CD14-positive monocyte (primary cell): ENCODE measurements at regions not wholly inside any gene's neighbourhood (a gene's known extent, or its start where the extent isn't known, plus 50 kb on each side); places are given as distances from the start of the nearest gene placed in this dataset.

Experiments used
- DNase-seq, 3 donors: peaks; one replicate each; pipeline ENCODE4 v3.0.0-alpha.2; 2011 to 2022
- H2AFZ ChIP-seq: 2 replicates; pipeline ENCODE4 v1.6.0; 2012; ENCODE audit warnings: mild to moderate bottlenecking, low read depth, low read length, inconsistent platforms; ENCODE audit not compliant: insufficient read depth, poor library complexity, severe bottlenecking
- H3K27ac ChIP-seq, 2 donors: 1 replicate in 1 of 2; 2 replicates in 1 of 2; pipeline ENCODE4 v1.5.1; 2012 to 2013; ENCODE audit warnings: low read length in 2 of 2, control low read depth in 1 of 2, inconsistent platforms in 1 of 2, low read depth in 1 of 2, mild to moderate bottlenecking in 1 of 2
- H3K27me3 ChIP-seq, 2 donors: one replicate each; pipeline versions ENCODE4 v1.6.0 to v1.6.1; 2011 to 2013; ENCODE audit warnings: low read length in 2 of 2; ENCODE audit not compliant: control insufficient read depth in 2 of 2, insufficient read depth in 2 of 2
- H3K36me3 ChIP-seq, 2 donors: replicated peaks in 1 of 2; 1 replicate in 1 of 2; 2 replicates in 1 of 2; pipeline versions ENCODE4 v1.5.1 to v1.6.1; 2012 to 2013; ENCODE audit warnings: low read length in 2 of 2, control low read depth in 1 of 2, inconsistent platforms in 1 of 2, mild to moderate bottlenecking in 1 of 2; ENCODE audit not compliant: insufficient read depth in 2 of 2, control insufficient read depth in 1 of 2
- H3K4me1 ChIP-seq, 2 donors: 1 replicate in 1 of 2; 2 replicates in 1 of 2; pipeline versions ENCODE4 v1.5.1 to v1.6.1; 2012 to 2013; ENCODE audit warnings: low read length in 2 of 2, control low read depth in 1 of 2, inconsistent platforms in 1 of 2, mild to moderate bottlenecking in 1 of 2, moderate library complexity in 1 of 2; ENCODE audit not compliant: insufficient read depth in 2 of 2, control insufficient read depth in 1 of 2
- H3K4me2 ChIP-seq: replicated peaks from 2 replicates; pipeline ENCODE3; 2012; ENCODE audit warnings: low read length, moderate library complexity, mild to moderate bottlenecking; ENCODE audit not compliant: poor library complexity, severe bottlenecking; ENCODE audit errors: extremely low read depth
- H3K4me3 ChIP-seq, 3 experiments: fragments of 200-600 bp in 1 of 3; sonication (generic) in 1 of 3; replicated peaks in 1 of 3; 1 replicate in 2 of 3; 2 replicates in 1 of 3; pipeline ENCODE4 v1.5.1; 2011 to 2013; ENCODE audit warnings: low read length in 3 of 3, mild to moderate bottlenecking in 3 of 3, control low read depth in 2 of 3, low read depth in 2 of 3, inconsistent platforms in 1 of 3, moderate library complexity in 1 of 3
- H3K79me2 ChIP-seq: 2 replicates; pipeline ENCODE4 v1.6.0; 2012; ENCODE audit warnings: mild to moderate bottlenecking, control low read depth, inconsistent platforms, low read length, moderate library complexity; ENCODE audit not compliant: insufficient read depth
- H3K9ac ChIP-seq: 2 replicates; pipeline ENCODE4 v1.6.0; 2017; ENCODE audit warnings: low read length, mild to moderate bottlenecking; ENCODE audit not compliant: insufficient read depth, poor library complexity, severe bottlenecking
- H3K9me3 ChIP-seq, 2 donors: replicated peaks in 1 of 2; 1 replicate in 1 of 2; 2 replicates in 1 of 2; pipeline versions ENCODE4 v1.5.1 to v1.6.1; 2012 to 2013; ENCODE audit warnings: low read length in 2 of 2, control low read depth in 1 of 2; ENCODE audit not compliant: control insufficient read depth in 1 of 2, insufficient read depth in 1 of 2
- H4K20me1 ChIP-seq: 2 replicates; pipeline ENCODE4 v1.6.0; 2012; ENCODE audit warnings: mild to moderate bottlenecking, low read length, control low read depth, moderate library complexity; ENCODE audit not compliant: insufficient read depth
- H3K27ac Mint-ChIP-seq, 7 donors: one replicate each; pipeline ENCODE4 v1.8.0; 2020; ENCODE audit warnings: mild to moderate bottlenecking in 7 of 7, mixed read lengths in 7 of 7, moderate library complexity in 6 of 7, inconsistent platforms in 2 of 7
- H3K27me3 Mint-ChIP-seq, 3 donors: one replicate each; pipeline ENCODE4 v1.8.0; 2021 to 2022; ENCODE audit warnings: low read depth in 3 of 3, mild to moderate bottlenecking in 3 of 3, mixed read lengths in 3 of 3, moderate library complexity in 3 of 3, inconsistent platforms in 1 of 3
- H3K36me3 Mint-ChIP-seq, 2 donors: one replicate each; pipeline ENCODE4 v1.8.0; 2020; ENCODE audit warnings: mixed read lengths in 2 of 2, inconsistent platforms in 1 of 2, mild to moderate bottlenecking in 1 of 2
- H3K4me1 Mint-ChIP-seq: one replicate; pipeline ENCODE4 v1.8.0; 2020; ENCODE audit warnings: mild to moderate bottlenecking, mixed read lengths
- H3K4me3 Mint-ChIP-seq, 2 donors: one replicate each; pipeline ENCODE4 v1.8.0; 2020; ENCODE audit warnings: mild to moderate bottlenecking in 2 of 2, mixed read lengths in 2 of 2, moderate library complexity in 1 of 2
- H3K9me3 Mint-ChIP-seq, 7 donors: one replicate each; pipeline ENCODE4 v1.8.0; 2020 to 2022; ENCODE audit warnings: mixed read lengths in 7 of 7, mild to moderate bottlenecking in 6 of 7, moderate library complexity in 6 of 7, inconsistent platforms in 2 of 7
- CTCF ChIP-seq: fragments of 200-600 bp; IDR thresholded peaks from one replicate; pipeline ENCODE4 v1.8.0; 2022; ENCODE audit warnings: antibody characterized with exemption, mild to moderate bottlenecking
- WGBS: methylation state at CpG from one replicate; pipeline ENCODE4 v1.1.5; 2013; ENCODE audit warnings: missing lambda C conversion rate; ENCODE audit not compliant: insufficient coverage; 5-methylcytosine and 5-hydroxymethylcytosine counted together
- intact Hi-C, 2 donors: fragments of 100-400 bp; cut with micrococcal nuclease; formaldehyde crosslinking; loops; one replicate each; pipeline versions ENCODE4 v1.15.0 to v1.15.1; 2023

- Histone ChIP-seq H3K27ac (no peak overlapping the region), H4K20me1 (no peaks in the 10 kb centered on the region), H3K4me2 (no peak overlapping the region), H3K4me3 (no peak overlapping the region), H3K4me1 (no peaks in the 10 kb centered on the region), H3K9ac (no peak overlapping the region), H3K79me2 (no peaks in the 10 kb centered on the region), H2AFZ (no peak overlapping the region), H3K36me3 (no peaks in the 10 kb centered on the region), H3K27me3 (no peaks in the 10 kb centered on the region), H3K9me3 (no peaks in the 10 kb centered on the region)
- DNase-seq = no peak
- Mint-ChIP-seq H3K9me3 (peaks cover 0 to 2% (median 0%) of the 10 kb centered on the region in 7 donors), H3K36me3 (no peaks in the 10 kb centered on the region), H3K27ac (no peak overlapping the region), H3K4me3 (no peak overlapping the region), H3K4me1 (no peaks in the 10 kb centered on the region), H3K27me3 (peaks cover 0 to 3% (median 0%) of the 10 kb centered on the region in 3 donors)
- TF ChIP-seq CTCF = no peak
- intact Hi-C loops = no loop called here
These were observed 227.6 kb upstream of the CARD18 start for GRCh38 chr11:105367129-105367528.

DNA sequence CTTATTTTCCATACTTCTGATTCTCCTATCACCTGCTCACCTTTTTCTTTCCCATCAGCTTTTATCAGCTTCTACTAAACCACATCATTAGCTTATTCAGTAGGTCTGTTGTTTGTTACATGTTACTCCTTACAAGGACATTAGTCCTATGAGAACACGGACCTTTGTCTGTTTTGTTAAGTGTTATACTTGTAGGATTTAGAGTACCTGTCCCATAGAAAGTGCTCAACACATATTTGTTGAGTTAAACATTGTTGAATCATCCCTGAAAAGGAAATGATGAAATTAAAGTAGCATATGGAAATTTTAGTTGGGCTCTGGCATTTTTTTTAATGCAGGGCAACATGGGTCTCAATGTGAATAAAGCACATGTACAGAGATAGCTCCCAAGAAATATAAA, 222.1 kb upstream of the CARD18 start:
- intact Hi-C loops = no loop called here
- no peak for DNase-seq
- Mint-ChIP-seq H3K4me1 (no peaks in the 10 kb centered on the region), H3K27me3 (peaks cover 0 to 5% (median 2%) of the 10 kb centered on the region in 3 donors), H3K27ac (no peak overlapping the region), H3K9me3 (peaks cover 0 to 11% (median 2%) of the 10 kb centered on the region in 7 donors), H3K36me3 (no peaks in the 10 kb centered on the region), H3K4me3 (no peak overlapping the region)
- Histone ChIP-seq H4K20me1 (no peaks in the 10 kb centered on the region), H3K4me2 (no peak overlapping the region), H3K27ac (no peak overlapping the region), H3K9me3 (peaks cover 0 to 3% of the 10 kb centered on the region in 2 donors), H3K27me3 (no peaks in the 10 kb centered on the region), H3K9ac (no peak overlapping the region), H2AFZ (no peak overlapping the region), H3K79me2 (no peaks in the 10 kb centered on the region), H3K36me3 (no peaks in the 10 kb centered on the region), H3K4me3 (no peak overlapping the region), H3K4me1 (no peaks in the 10 kb centered on the region)
- TF ChIP-seq CTCF = no peak
- WGBS = 83% methylated on average over 1 of the region's 1 CpG
